Heart left ventricle (tissue), 16 donors: ENCODE measurements at regions not wholly inside any gene's neighbourhood (a gene's known extent, or its start where the extent isn't known, plus 50 kb on each side); places are given as distances from the start of the nearest gene placed in this dataset.

Source experiments
- ATAC-seq, 4 donors: fragments of 200-7000 bp; cut with Tn5 transposase; one replicate each; pipeline ENCODE4 v1.9.1; 2020 to 2022; ENCODE audit warnings: moderate library complexity in 4 of 4, mild to moderate bottlenecking in 3 of 4, moderate number of reproducible peaks in 1 of 4
- DNase-seq, 5 donors: peaks; one replicate each; pipeline ENCODE4 v3.0.0-alpha.2; 2020
- H3K27ac ChIP-seq, 12 donors: fragments of 200-600 bp; sonication (generic) in 4 of 12; one replicate each; pipeline versions ENCODE4 v1.5.0 to v1.8.0; 2016 to 2022; ENCODE audit warnings: mild to moderate bottlenecking in 2 of 12
- H3K27me3 ChIP-seq, 9 donors: fragments of 200-600 bp; sonication (generic) in 2 of 9; one replicate each; pipeline versions ENCODE4 v1.5.1 to v1.8.0; 2016 to 2022; ENCODE audit warnings: mild to moderate bottlenecking in 3 of 9
- H3K36me3 ChIP-seq, 9 donors: fragments of 200-600 bp; sonication (generic) in 2 of 9; one replicate each; pipeline versions ENCODE4 v1.5.0 to v1.8.0; 2018 to 2022; ENCODE audit warnings: mild to moderate bottlenecking in 2 of 9
- H3K4me1 ChIP-seq, 12 donors: fragments of 200-600 bp; sonication (generic) in 4 of 12; one replicate each; pipeline versions ENCODE4 v1.5.0 to v1.8.0; 2016 to 2022; ENCODE audit warnings: mild to moderate bottlenecking in 3 of 12
- H3K4me3 ChIP-seq, 12 donors: fragments of 200-600 bp; sonication (generic) in 4 of 12; one replicate each; pipeline versions ENCODE4 v1.5.0 to v1.8.0; 2017 to 2022; ENCODE audit warnings: mild to moderate bottlenecking in 9 of 12, moderate library complexity in 4 of 12
- H3K9me3 ChIP-seq, 12 donors: fragments of 200-600 bp; sonication (generic) in 4 of 12; one replicate each; pipeline versions ENCODE4 v1.5.0 to v1.8.0; 2016 to 2022; ENCODE audit warnings: mild to moderate bottlenecking in 1 of 12
- POLR2A ChIP-seq, 2 donors: fragments of 450-650 bp; IDR thresholded peaks; one replicate each; pipeline ENCODE4 v1.6.1; 2017; ENCODE audit warnings: antibody characterized with exemption in 2 of 2, mild to moderate bottlenecking in 2 of 2, moderate library complexity in 2 of 2
- WGBS, 4 donors: extraction: QIAGEN DNeasy Blood & Tissue Kit in 2 of 4; methylation state at CpG; one replicate each; pipeline versions ENCODE4 v1.1.5 to v1.1.7; 2013 to 2018; 5-methylcytosine and 5-hydroxymethylcytosine counted together
- intact Hi-C, 10 donors: fragments of 100-400 bp; cut with DNase I; formaldehyde crosslinking; loops; one replicate each; pipeline versions ENCODE4 v1.11.1 to v1.14.2; 2022
- TF ChIP-seq, protein P1 (sequence below), 12 donors: fragments of 200-600 bp; sonication (generic) in 4 of 12; IDR thresholded peaks; one replicate each; pipeline versions ENCODE4 v1.5.0 to v1.8.0; 2018 to 2022; ENCODE audit warnings: antibody characterized with exemption in 12 of 12, mild to moderate bottlenecking in 5 of 12
- donor health status: ischemic (EF 13 %, LVEDD 7.1; RV severe dilation, severe dysfunction).
- donor health status: healthy with polysubstance abuse.
- donor health status: DM: no; HTN: yes; CAD: no.
- donor health status: DM: no; HTN: no; CAD: no.
- donor health status: ischemic (EF 25% LVEDD 6.9; RV normal size, moderate dysfunction).
- donor health status: ischemic (EF 25% LVEDD 5.7; RV mildly dilated, moderate dysfunction).
- donor health status: healthy.
- donor health status: DM: yes; HTN: yes; CAD: no.
- donor health status: ischemic (EF 35%, LVEDD 5.7; RV mildly dilated, moderate dysfunction).
- donor health status: nonischemic (EF 11% LVEDD 7.7; RV severe dilation, severe dysfunction).
- donor health status: DM: yes; HTN: yes; CAD: no.
- donor health status: PGD.
- donor health status: ischemic (EF 29% LVEDD 5.4; RV normal size, mild dysfunction).
- donor health status: nonischemic (EF 23%, LVEDD 6.1; RV moderate dilation, normal function).

DNA sequence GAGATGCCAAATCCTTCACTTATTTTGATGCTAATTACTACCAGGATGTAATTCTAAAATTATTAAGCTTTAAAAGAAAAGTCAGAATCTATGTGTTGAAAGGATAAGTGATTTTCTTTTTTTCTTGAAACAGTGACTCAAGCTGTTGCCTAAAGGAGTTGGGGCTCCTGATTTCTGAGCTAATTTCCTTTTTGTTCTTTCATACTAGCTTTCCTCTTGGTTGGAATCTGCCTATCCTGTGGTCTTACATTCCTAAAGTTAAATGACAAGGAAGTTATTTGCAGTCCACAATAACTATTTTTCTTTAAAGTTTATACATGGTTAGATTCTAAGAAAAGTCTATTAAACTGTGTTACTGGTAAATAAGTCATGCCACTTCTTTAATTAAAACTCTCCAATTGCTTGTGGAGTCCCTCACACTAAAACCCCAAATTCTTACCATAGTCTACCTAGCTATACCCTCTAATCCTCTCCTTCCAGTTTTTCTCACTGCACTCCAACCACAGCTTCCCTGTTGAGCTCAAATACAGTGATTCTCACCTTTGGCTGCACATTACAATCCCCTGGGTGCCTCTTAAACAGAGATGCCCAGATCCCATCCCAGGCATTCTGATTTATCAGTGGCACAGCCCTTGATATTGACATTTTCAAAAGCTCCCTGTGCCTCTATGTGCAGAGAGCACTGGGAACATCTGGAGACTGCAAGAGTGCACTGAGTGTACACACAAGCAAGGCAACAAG is 63.3 kb upstream of the EFEMP1 start:
- H3K4me3 ChIP-seq = no peak overlapping the region
- H3K9me3 ChIP-seq = no peaks in the 10 kb centered on the region
- H3K27me3 ChIP-seq = no peaks in the 10 kb centered on the region
- H3K4me1 ChIP-seq = no peaks in the 10 kb centered on the region
- no peak for DNase-seq
- intact Hi-C loops = no loop called here
- no peak overlapping the region for H3K27ac ChIP-seq
- TF ChIP-seq, protein P1, sequence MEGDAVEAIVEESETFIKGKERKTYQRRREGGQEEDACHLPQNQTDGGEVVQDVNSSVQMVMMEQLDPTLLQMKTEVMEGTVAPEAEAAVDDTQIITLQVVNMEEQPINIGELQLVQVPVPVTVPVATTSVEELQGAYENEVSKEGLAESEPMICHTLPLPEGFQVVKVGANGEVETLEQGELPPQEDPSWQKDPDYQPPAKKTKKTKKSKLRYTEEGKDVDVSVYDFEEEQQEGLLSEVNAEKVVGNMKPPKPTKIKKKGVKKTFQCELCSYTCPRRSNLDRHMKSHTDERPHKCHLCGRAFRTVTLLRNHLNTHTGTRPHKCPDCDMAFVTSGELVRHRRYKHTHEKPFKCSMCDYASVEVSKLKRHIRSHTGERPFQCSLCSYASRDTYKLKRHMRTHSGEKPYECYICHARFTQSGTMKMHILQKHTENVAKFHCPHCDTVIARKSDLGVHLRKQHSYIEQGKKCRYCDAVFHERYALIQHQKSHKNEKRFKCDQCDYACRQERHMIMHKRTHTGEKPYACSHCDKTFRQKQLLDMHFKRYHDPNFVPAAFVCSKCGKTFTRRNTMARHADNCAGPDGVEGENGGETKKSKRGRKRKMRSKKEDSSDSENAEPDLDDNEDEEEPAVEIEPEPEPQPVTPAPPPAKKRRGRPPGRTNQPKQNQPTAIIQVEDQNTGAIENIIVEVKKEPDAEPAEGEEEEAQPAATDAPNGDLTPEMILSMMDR (IDR thresholded peaks at IDR 0.05) = no peak
- TF ChIP-seq POLR2A (IDR thresholded peaks at IDR 0.05) = no peak
- no peak for ATAC-seq
- no peaks in the 10 kb centered on the region for H3K36me3 ChIP-seq

DNA sequence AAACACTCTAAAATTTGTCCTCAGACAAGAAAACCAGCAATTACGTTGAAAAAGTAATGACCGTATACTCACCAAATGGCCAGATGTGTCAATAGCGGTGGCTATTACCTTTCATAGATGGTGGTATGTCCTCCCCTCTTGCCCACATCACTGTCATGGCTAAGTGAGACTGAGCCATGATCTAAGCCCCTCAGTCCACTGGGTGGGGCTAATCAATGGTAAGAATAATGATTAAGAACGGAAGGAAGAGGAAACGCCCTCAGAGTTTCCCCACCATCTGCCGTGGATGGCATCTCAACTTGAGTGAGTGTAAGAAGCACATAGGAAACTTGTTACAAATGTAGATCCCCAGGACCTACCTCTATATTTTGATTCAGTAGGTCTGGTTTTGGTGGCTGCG is 65.8 kb upstream of the EFEMP1 start:
- DNase-seq (no peak), ATAC-seq (no peak)
- Histone ChIP-seq H3K4me3 (no peak overlapping the region), H3K9me3 (no peaks in the 10 kb centered on the region), H3K27me3 (no peaks in the 10 kb centered on the region), H3K36me3 (no peaks in the 10 kb centered on the region), H3K27ac (no peak overlapping the region), H3K4me1 (peaks cover 0 to 5% (median 0%) of the 10 kb centered on the region in 12 donors)
- 84 to 87% (median 86%) methylated on average over 7 of the region's 7 CpGs for WGBS, 4 donors
- TF ChIP-seq, protein P1 (IDR thresholded peaks at IDR 0.05) = no peak
- no peak for TF ChIP-seq POLR2A (IDR thresholded peaks at IDR 0.05)
- intact Hi-C loops = no loop called here

DNA sequence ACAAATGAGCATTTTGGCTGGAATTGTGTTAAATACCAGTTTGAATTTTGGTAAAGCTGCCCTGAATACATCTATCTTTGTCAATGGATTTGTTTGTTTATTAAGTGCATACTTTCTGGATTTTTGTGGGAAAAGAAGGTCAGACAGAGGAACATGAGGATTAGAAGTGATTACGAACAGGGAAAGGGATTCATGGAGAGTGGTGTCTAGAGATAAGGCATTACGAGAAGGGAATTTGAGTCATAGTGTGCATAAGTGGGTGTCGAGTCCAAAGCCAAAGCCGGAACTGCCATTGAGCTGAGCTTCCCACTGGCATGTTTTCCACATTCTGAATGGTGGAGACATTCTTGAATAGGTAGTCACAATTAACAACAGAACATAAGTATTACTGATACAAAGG is 68.9 kb upstream of the EFEMP1 start:
- Histone ChIP-seq H3K36me3 (no peaks in the 10 kb centered on the region), H3K4me3 (no peak overlapping the region), H3K27me3 (no peaks in the 10 kb centered on the region), H3K27ac (peak overlapping the region in 2 of 12 donors; percentile 40 to 58), H3K4me1 (peaks cover 0 to 5% (median 0%) of the 10 kb centered on the region in 12 donors), H3K9me3 (no peaks in the 10 kb centered on the region)
- DNase-seq (peak in 3 of 5 donors; percentile 11 to 48 (median 26)), ATAC-seq (peak; percentile 55 to 97 (median 92))
- TF ChIP-seq POLR2A (IDR thresholded peaks at IDR 0.05) = no peak
- TF ChIP-seq, protein P1 (IDR thresholded peaks at IDR 0.05) = no peak
- 27 to 41% (median 33%) methylated on average over 4 of the region's 4 CpGs for WGBS, 4 donors
- intact Hi-C loops = no loop called here

DNA sequence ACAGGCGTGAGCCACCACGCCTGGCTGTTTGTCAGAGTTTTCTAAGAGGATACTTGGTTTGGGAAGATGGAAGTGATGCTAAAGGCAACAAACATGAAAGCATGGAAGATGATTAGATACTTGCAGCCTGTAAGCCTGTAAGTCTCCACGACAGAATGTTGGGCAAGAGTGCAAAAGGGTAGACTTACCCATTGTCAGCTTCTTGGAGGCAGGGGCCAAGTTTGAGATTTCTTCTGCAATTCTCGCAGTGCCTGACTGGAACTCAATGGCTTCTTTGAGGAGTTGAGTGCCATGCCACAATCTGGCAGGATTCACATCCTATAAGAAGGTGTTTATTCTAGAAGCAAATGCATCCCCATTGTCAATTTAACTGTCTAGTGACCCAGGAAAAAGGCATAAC is 70.1 kb upstream of the EFEMP1 start:
- Histone ChIP-seq H3K27me3 (no peaks in the 10 kb centered on the region), H3K36me3 (no peaks in the 10 kb centered on the region), H3K27ac (no peak overlapping the region), H3K9me3 (no peaks in the 10 kb centered on the region), H3K4me3 (no peak overlapping the region), H3K4me1 (peaks cover 0 to 5% (median 0%) of the 10 kb centered on the region in 12 donors)
- DNase-seq (no peak), ATAC-seq (no peak)
- 79 to 92% (median 90%) methylated on average over 4 of the region's 4 CpGs for WGBS, 4 donors
- TF ChIP-seq POLR2A (IDR thresholded peaks at IDR 0.05) = no peak
- TF ChIP-seq, protein P1 (IDR thresholded peaks at IDR 0.05) = no peak
- intact Hi-C loops = no loop called here
